ENCODE measurements at regions not wholly inside any gene's neighbourhood (a gene's known extent, or its start where the extent isn't known, plus 50 kb on each side); places are given as distances from the start of the nearest gene placed in this dataset.

DNA sequence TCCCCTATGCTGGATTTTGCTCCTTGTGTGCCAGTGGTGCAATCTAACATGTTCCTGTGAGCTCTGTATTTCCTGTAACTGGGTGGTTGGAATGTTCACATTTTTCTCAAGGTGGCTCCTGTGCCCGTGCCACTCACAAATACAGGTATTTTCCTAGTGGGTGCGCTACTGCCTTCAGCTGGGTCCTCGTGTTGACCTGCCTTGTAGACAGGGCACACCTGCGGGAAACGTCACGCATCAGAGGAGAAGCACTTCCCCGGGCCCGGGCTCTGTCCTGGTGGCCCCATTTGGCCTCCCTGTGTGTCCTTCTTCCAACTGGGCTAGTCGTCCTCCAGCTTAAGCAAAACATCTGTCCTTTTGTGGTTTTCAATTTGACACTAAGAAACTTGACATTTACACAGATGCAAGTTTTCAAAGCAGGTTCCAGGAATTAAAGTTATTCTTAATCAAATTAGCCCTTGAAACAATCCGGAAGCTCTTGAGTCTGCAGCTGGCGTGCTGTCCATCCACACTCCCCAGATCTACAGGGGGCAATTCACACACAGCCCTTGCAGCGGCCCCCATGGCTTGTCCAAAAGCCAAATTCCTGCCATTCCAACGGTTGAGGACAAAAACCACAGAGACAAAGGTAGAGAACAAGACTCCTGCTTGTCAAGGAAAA is 275.1 kb downstream of the CDC5L start:
- DNase-seq (ENCODE audit: low read depth), result no peak

DNA sequence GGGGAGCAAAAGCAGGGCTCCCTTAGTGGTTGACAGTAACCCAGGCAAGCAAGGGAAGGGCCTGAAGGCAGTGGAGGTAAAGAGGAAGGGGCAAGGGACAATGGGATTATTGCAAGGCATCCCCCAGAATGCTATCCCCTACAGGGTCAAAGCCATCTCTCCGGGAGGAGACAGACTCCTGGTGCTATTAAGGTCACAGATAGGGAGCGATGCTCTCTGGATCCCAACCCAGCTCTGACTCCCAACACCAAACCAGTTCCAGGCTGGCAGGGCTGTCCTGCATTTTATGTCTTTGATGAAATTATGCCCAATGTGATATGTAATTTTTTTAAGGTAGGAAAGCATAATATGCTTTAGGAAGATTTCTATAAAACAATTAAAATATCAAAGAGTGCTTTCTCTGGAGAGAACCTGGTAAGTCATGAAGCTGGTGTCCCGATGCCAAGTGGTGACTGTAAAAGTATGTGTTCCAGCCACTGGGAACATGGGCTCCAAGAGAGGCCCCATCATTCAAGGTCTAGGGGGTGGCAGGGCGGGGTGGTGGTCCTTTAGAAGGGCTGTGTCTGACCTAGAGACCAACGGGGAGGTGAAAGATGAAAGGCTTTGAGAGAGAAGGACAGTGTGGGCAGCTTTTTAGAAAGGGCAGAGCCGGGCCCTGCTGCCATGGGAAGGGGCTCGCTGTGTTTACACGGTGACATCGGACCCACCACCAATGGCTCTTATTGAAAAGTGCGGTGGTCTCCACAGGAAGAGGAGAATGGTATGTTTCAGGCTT is 276.5 kb downstream of the CDC5L start:
- no peak for DNase-seq (ENCODE audit: low read depth)

DNA sequence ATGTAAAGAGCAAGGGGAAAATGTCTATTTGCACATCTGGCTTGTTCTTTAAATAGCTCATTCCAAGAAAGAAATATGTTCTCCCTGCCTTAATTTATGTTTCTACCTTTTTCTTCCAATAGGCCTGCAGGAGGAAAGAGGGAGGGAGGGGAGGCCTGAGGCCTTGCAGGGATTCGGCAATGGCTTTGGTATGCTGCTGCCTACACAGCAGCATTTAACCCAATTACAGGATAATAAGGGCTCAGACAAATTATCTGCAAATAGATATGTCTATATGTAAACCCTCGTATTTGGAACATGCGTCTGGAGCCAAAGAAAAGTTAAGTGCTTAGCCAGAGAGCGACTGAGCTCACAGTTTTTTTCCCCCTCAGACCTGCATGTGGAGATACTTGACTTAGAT is 277.2 kb downstream of the CDC5L start:
- no peak for DNase-seq (ENCODE audit: low read depth)

DNA sequence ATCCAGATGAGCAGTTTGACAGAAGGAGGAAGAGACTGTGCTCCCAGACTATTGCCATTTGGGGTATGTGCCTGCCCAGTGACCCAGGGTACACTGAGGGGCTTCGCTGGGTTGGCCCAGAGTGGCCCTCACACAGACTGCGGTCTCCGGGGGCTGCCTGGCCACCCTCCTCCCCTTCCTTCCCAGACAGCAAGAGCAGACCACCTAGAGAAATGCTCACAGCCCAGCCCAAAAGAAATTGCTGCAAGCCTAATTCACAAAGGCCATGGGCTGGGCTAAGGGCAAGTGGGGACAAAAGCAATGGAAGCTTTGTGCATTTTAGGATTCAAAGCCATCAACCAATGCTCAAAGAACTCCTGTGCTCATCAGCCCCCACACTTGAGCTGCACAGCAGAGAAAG is 277.6 kb downstream of the CDC5L start:
- no peak for DNase-seq (ENCODE audit: low read depth)

DNA sequence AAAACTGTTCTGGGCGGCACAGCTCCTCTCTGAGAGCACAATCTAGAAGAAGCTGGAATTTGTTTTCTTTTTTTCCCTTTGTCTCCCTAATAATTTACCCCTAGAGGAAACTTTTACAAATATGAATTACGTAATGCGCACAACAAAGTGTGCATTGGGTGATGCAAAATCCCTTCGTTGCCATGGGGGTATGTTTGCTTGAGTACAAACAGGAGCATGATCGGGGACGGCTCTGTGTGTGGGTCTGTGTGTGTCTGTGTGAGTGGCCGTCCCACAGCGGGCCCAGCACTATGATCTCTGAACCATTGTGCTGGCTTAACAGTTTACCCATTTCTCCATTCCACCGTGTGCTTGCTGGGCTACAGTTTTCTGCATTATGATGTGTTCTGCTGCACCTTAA is 278.2 kb downstream of the CDC5L start:
- DNase-seq (ENCODE audit: low read depth), result no peak

DNA sequence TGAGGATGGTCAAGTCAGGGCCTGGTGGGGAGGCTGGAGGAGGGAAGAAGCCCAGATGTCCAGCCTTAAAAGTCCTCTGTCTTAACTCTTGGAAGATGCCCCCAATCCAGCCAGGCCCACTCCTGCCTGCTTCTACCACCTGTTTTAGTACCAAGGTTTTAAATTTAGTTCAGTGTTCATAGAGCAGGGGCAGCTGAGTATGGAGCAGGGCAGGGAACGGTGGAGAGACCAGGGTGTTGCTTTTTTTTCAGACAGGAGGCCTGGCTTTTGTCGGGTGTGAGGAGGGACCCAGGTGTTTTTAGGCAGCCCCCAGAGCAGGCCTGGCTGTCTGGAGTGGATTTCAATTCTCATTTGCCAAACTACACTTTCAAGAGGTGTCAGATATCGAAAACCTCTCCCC is 278.8 kb downstream of the CDC5L start:
- no peak for DNase-seq (ENCODE audit: low read depth)

DNA sequence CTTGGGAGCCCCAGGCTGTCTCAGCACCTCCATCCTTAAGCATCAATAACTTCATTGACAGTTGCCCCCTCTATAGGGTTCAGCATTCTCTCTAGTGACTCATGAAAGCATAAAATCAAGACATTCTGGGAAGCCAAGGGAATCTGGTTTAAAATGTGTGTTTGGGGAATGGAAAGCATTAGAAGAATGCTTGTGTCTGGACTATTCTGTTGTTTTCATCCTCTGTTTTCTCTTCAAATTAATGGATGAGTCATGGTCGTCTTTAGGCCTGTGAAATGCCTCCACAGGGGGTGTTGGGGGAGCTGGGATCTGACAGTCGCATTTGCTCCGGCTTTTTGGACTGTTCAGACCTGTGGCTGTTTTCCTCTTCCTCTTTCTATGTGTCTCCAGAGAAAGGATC is 279.7 kb downstream of the CDC5L start:
- no peak for DNase-seq (ENCODE audit: low read depth)

DNA sequence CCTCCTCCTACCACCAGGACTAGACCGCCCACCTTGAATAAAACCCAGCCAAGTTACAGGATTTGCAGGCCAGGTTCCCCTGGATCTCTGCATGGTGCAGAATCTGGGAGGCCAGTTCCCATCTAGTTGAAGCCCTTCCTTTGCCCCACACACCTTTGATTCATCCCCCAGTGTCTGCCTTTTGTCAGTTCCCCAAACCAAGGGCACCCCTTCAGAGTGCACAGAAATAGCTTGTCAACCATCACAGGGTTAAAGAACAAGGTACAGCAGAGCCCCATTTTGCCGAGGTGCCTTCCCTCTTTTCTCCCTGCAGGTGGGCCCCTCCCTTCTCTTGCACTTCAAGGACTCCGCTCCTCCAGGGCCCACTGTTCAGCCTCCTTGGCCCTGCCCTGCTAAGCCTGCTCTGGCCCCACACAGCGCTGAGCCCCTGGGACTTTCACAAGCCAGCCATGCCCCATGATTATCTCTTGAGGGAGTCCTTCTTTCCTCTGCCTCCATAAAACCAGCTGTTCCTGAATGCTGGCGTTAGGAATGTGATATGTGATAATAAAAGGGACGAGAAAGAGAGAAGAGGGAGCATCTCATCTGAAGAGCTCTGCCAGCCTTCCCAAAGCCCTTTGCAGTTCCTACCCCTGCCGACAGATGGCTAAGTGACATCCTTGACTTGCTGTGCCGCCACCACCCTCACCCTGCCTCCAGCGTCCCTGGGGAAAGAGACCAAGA is 280.3 kb downstream of the CDC5L start:
- peak; percentile 7 for DNase-seq (ENCODE audit: low read depth)

DNA sequence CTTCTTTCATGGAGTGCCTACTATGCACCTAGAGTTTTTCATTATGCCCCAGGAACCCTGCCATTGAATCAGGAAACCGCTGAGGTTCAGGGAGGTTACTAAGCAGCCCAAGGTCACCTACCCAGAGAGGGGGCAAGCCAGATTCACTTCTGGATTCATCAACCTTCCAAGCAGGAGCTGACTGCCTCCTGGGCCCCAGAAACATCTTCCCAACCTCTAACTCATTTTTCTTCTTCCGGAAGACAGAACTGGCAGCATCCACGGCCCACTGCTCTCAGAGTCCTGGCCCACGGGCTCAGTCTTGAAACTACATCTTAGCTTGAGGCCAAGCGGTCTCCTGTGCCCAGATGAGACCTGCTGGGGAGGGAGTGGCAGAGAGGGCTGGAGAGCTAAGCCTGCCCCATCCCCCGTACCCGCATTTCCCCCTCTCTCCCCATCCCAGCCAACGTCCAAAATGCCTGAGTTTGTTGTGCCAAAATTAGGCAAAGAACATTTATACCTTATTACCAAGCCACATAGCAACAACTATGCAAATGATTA is 281.0 kb downstream of the CDC5L start:
- DNase-seq (ENCODE audit: low read depth), result no peak

DNA sequence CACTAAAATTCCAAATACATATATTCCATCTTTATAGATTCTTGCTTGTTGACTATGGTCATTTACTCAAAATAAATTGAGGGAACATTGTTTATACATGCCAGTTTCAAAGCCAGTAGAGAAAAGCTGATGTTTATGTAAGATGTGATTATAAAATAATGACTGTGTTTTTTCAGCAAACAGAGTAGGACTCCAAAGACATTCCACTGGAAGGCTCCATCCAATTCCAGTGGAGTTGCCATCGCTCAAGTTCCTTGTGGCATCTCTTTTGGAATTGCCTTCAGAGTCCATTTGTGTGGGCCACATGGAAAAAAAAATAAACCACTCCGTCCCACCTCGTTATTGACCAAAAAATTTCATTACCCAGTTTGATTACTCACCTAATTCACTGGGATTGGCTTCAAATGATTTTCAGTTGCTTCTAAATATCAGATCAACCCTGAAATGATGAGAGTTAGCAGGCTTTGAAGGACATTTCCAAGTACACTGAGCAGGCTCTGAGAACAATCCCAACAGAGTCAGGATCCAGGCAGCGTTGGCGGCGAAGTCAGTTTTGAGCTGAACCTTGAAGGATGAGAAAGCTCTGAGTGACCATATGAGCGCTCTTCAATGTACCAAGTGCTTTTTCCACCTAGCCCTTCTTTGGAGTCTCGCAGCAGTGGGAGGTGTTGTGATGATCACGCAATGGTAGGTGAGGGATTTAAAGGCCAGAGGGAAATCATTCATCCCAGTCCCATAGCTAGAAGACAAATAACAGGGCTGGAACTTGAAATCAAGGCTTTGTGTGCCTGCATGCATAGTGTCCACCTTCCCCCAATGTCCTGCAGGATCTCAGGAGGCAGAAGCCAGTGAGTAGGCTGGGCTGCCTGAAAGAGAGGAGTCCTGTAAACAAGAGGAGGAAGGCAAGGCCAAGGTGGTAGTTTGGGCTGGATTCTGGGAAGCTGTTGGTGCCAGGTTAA is 281.7 kb downstream of the CDC5L start:
- DNase-seq (ENCODE audit: low read depth), result no peak

DNA sequence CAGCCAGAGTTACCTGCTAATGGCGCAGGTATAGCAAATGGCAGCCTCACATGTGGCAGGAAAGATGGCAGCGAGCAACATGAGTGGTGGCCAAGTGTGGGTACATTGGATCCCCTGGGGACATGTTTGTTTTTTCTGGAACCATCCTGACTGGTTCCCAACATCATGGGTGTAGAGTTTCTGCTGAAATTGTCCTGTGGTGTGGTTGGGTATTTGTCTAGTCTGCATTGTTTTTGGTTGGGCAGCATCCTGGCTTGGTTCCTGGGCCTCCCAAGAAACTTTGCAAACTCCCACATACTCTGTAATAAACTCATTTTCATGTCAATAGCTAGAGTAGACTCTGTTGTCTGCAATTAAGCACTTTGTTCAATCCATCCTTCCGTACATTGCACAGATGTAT is 282.6 kb downstream of the CDC5L start:
- DNase-seq (ENCODE audit: low read depth), result no peak

DNA sequence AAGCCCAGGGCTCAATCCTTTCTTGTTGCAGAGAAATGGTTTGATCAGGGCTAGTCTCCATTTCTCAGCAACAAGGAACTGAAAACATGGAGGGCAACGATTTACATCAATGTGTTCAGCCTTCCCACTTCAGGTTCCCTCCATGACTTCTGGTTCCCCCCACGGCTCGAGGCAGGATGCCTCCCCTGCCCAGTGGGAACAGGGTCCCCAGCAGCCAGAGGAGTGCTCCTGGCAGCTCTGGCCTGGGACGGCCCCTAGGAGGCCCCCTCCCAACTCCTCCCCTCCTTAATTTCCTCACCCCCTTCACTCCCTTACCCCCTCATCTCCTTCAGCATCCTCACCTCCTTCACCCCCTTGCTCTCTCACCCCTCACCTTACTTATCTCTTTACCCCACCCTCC is 283.8 kb downstream of the CDC5L start:
- no peak for DNase-seq (ENCODE audit: low read depth)

DNA sequence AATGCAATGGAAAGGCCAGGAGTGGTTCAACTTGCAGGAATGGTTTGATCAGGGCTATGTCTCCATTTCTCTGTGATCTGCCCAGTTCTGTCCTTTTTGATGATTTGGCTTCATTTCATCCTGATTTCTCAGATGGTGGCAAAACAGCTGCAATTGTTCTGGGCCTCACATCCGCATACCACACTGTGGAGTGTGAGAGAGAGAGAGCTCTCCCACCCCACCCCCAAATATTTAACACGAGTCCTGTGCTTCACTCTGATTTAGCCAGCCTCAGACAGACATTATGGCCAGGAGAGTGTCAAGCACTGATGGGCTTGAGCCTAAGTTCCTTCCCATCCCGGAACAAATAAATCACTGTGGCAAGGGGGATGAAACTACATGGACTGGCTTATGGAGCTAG is 284.6 kb downstream of the CDC5L start:
- no peak for DNase-seq (ENCODE audit: low read depth)

DNA sequence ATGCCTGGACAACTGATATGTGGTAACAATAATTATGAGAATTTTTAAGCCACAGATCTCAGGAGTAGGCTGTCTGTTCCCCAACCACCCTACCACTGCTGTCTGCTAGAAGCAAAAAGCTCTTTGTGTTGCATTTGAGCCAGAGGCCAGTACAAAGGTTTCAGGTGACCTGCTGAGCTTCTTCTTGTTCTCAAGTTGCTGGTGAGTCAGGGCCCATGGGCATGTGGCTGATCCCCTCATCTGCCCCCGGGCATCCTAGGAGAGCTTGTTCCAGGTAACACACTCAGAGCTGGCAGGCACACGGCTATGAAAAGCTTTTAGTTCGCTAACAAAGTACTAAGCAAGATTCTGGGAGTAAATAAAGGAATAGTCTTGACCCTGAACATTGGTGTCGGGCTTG is 285.3 kb downstream of the CDC5L start:
- no peak for DNase-seq (ENCODE audit: low read depth)

DNA sequence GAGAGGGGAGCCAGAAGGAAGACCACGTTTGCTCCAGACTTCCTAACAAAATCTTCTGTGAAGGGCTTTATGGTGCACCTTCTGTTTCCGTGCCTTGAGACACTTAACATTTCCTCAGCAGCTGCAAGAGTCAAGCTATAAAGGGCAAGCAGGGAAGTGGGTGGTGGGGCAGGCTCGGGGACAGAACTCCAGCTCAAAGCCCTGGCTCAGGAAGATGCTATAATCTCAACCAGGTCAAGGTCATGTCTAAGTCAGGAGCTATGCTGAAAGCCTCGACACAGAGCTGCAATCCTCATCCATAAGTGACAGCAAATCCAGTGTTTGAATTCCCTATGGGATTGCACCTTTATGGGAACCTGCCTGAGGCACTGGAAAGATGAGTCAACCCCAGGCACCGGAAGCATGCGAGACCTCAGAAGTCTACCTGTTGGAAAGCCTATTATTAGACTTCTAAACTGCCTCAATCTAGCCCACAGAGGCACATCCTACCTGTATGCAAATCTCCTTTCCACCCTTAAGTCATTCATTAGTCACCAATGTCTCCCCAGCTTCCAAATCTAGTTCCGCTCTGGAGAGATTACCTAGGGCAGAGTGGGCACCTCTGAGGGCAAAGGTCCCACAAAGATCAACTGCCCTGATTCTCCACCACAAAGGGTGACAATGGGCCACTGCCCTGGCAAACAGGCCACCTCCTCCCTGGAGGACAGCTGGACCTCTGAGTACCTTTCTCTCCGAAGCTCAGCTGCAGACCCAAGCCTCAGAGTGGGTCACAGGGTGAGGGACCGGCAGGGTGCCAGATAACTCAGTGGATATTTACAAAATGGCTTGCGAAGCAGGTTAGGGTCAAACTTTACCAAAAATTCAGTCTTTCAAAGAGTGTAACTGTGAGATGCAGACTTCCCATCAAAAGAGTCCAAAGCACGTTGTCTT is 287.0 kb downstream of the CDC5L start:
- no peak for DNase-seq (ENCODE audit: low read depth)

DNA sequence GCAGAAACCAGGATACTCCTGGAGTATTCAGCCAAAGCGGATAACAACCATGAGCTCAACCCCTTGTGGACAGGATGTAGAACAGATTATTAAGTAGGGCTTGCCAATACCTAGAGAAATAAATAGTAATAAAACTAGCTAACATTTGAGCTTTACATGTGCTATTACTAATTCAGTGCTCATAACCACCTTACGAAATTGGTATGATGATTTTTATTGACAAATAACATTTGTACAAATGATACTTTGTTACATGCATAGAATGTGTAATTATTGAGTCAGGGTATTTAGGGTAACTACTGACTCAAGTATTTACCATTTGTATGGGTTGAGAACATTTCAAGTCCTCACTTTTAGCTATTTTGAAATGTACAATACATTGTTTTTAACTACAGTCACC is 287.9 kb downstream of the CDC5L start:
- DNase-seq (ENCODE audit: low read depth), result no peak

DNA sequence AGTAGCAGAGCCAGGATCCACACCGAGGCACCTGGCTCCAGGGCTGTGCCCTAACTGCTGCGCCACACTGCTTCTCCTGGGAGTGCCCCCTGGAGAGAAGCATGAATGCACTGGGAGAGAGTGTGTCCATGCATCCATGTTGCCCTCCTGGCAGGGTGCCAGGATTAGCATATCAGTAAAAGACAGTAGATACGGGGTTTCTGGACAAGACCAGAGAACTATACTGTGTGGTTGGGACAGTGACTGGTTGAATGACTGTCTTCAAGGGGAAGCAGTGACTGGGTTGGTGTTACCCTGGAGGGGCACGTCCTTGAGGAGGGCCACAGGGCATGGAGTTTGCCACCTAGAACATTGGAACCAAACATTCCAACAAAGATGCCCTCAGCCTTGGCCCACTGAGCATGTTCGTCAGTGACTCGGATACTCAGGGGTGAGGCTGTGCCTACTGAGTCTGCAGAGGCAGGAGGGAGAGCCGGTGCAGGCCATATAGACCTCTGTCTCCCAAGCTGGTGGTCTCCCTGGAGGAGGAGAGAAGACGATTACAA is 288.8 kb downstream of the CDC5L start:
- DNase-seq (ENCODE audit: low read depth), result no peak

DNA sequence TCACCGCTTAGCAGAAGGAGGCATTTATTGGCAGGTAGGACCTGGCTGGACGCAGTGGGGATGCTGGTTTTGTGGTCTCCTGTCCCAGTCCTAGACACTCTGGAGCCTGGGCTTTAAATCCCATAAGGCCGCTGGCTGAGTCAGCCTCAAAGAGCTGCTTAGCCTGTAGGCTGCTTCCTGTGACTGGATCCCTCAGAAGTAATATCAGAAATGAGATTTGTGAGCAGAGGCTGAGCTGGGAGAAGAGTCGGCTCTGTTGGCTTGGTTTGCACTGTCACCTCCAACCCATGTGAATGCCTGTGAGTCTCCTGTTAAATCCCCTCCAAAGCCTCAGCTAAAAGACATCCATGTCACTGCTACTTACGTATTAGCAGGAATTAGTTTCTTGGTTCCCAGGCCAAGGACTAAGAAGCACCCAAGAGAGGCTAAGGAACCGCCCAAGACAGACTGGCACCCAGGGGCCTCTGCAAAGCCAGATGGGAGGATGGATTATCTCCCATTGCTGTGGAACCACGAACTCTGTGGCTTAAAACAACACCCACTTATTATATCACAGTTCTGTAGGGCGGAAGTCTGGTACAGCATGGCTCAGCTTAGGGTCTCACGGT is 289.4 kb downstream of the CDC5L start:
- DNase-seq (ENCODE audit: low read depth), result no peak

DNA sequence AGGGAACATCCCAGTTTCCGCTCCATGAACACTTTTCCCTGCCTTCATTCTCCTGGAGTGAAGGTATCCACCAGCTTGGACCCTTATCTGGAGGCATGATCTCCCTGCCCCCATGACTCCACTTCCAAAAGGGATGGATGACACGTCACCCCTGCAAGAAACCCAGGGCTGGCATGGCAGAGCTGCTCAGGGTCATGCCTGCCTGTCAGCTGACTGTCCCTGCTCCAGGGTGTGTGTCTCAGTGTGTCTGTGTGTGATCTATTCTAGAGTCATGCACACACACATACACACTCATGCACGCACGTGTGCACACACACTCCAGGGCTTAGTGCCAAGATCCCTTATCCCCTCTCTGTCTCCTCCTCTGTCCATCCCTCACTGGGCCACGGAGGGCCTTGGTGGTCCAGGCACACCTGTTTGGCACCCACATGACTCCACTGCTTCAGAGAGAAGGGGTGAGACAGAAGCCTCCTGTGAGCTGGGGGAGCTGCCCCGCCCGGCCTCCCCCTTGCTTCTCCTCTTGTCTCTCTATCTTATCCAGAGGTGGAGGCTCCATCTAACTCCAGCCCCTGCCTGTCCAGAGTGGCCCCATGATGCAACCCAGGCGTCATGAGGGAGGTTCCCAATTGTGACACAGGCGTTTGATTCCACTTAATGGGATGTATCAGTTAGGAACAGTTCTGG is 290.9 kb downstream of the CDC5L start:
- no peak for DNase-seq (ENCODE audit: low read depth)
